Panc1 (cell line): ENCODE measurements at regions not wholly inside any gene's neighbourhood (a gene's known extent, or its start where the extent isn't known, plus 50 kb on each side); places are given as distances from the start of the nearest gene placed in this dataset.

Experiments used
- ATAC-seq: fragments of 200-7000 bp; cut with Tn5 transposase; 2 replicates; pipeline ENCODE4 v1.9.1; 2020; ENCODE audit warnings: mild to moderate bottlenecking, moderate library complexity
- BruUV-seq: library from RNA; stranded (reverse); fragments of 400-500 nt; replicated peaks from 2 replicates; lab custom pipeline; 2021; lab: Mats Ljungman, UMichigan
- CTCF ChIA-PET: fragments of 300-600 bp; sonication (Branson Sonifier 250); formaldehyde crosslinking; loops from one replicate; lab custom pipeline; 2022; ENCODE audit warnings: antibody characterized with exemption; lab: Charles Lee
- POLR2A ChIA-PET: fragments of 300-600 bp; sonication (Branson Sonifier 250); formaldehyde crosslinking; loops from one replicate; lab custom pipeline; 2022; ENCODE audit warnings: antibody characterized with exemption; lab: Charles Lee
- DNase-seq: peaks from one replicate; pipeline ENCODE4 v3.0.0-alpha.2; 2010; ENCODE audit warnings: low read depth, low spot score
- H3K27ac ChIP-seq: 2 replicates; pipeline ENCODE4 v1.5.1; 2011; ENCODE audit warnings: mild to moderate bottlenecking, low read length, inconsistent platforms
- H3K27me3 ChIP-seq: fragments of 200-500 bp; sonication (Bioruptor generic); 2 replicates; pipeline ENCODE4 v1.6.0; 2014; ENCODE audit warnings: low read length, inconsistent platforms; ENCODE audit not compliant: control insufficient read depth, insufficient read depth
- H3K36me3 ChIP-seq: fragments of 200-500 bp; sonication (Bioruptor generic); 2 replicates; pipeline ENCODE4 v1.5.1; 2014; ENCODE audit warnings: inconsistent platforms, mild to moderate bottlenecking, low read length, moderate library complexity; ENCODE audit not compliant: control insufficient read depth, insufficient read depth
- H3K4me1 ChIP-seq: 2 replicates; pipeline ENCODE4 v1.5.1; 2011; ENCODE audit warnings: inconsistent platforms, mild to moderate bottlenecking, low read length, moderate library complexity; ENCODE audit not compliant: control insufficient read depth, insufficient read depth
- H3K4me3 ChIP-seq, 2 experiments: 2 replicates each; pipeline ENCODE4 v1.5.1; 2011 to 2012; ENCODE audit warnings: low read depth in 2 of 2, low read length in 2 of 2, mild to moderate bottlenecking in 2 of 2, inconsistent platforms in 1 of 2, moderate library complexity in 1 of 2
- H3K9me3 ChIP-seq: fragments of 200-500 bp; sonication (Bioruptor generic); 2 replicates; pipeline ENCODE4 v1.5.1; 2014; ENCODE audit warnings: low read depth, mild to moderate bottlenecking, inconsistent platforms, low read length, moderate library complexity; ENCODE audit not compliant: control insufficient read depth, insufficient read depth
- CTCF ChIP-seq: fragments of 450-650 bp; IDR thresholded peaks from 2 replicates; pipeline ENCODE4 v1.5.1; 2017; ENCODE audit warnings: mild to moderate bottlenecking
- POLR2AphosphoS5 ChIP-seq: IDR thresholded peaks from 2 replicates; pipeline ENCODE4 v1.6.1; 2012; ENCODE audit warnings: mild to moderate bottlenecking, low read depth, low read length, moderate library complexity
- REST ChIP-seq, 2 experiments: IDR thresholded peaks; 2 replicates each; pipeline ENCODE4 v1.6.1; 2011 to 2012; ENCODE audit warnings: low read depth in 2 of 2, control low read depth in 1 of 2, low read length in 1 of 2, mild to moderate bottlenecking in 1 of 2, moderate library complexity in 1 of 2; ENCODE audit not compliant: insufficient read depth in 1 of 2
- SIN3A ChIP-seq: IDR thresholded peaks from 2 replicates; pipeline ENCODE4 v1.6.1; 2012; ENCODE audit warnings: low read depth, mild to moderate bottlenecking, low read length, moderate library complexity, borderline replicate concordance; ENCODE audit not compliant: insufficient read depth
- TCF7L2 ChIP-seq: IDR thresholded peaks from 2 replicates; pipeline ENCODE4 v1.6.1; 2011; ENCODE audit warnings: mild to moderate bottlenecking, low read depth, low read length, inconsistent platforms
- in situ Hi-C: cut with HindIII; loops from 2 replicates; pipeline ENCODE4 v1.10.0; 2016; ENCODE audit warnings: low sequenced_read_pairs, low pct_unique_long_range_greater_than_20kb
- intact Hi-C: fragments of 100-400 bp; cut with micrococcal nuclease; formaldehyde crosslinking; loops from one replicate; pipeline ENCODE4 v1.10.0; 2022; ENCODE audit not compliant: unreplicated experiment

GRCh38 chr1:193306430-193306829, 120.0 kb upstream of the B3GALT2 start:
- DNase-seq (no peak), ATAC-seq (no peak)
- H3K36me3 ChIP-seq = no peaks in the 10 kb centered on the region
- in situ Hi-C loops = no loop called here
- no peaks in the 10 kb centered on the region for H3K27me3 ChIP-seq
- CTCF ChIA-PET = no interaction called here
- intact Hi-C loops = no loop called here
- BruUV-seq = no TSS peak
- TF ChIP-seq SIN3A (no peak), TCF7L2 (no peak), REST (IDR thresholded peaks at IDR 0.05; ENCODE audit: insufficient read depth in 1 of 2, low read depth in 2 of 2, low read length in 1 of 2) (no peak), POLR2AphosphoS5 (no peak), CTCF (no peak)
- H3K4me1 ChIP-seq = no peaks in the 10 kb centered on the region
- no peaks in the 10 kb centered on the region for H3K9me3 ChIP-seq
- no peak overlapping the region for H3K4me3 ChIP-seq
- no peak overlapping the region for H3K27ac ChIP-seq
- POLR2A ChIA-PET = no interaction called here
